CD4-positive, alpha-beta T cell (primary cell): ENCODE measurements at regions not wholly inside any gene's neighbourhood (a gene's known extent, or its start where the extent isn't known, plus 50 kb on each side); places are given as distances from the start of the nearest gene placed in this dataset.

Source experiments
- ATAC-seq: fragments of 200-7000 bp; cut with Tn5 transposase; one replicate; pipeline ENCODE4 v1.10.0; 2022; ENCODE audit warnings: mild to moderate bottlenecking; ENCODE audit not compliant: poor library complexity
- CTCF ChIA-PET: fragments of 350-600 bp; sonication (Branson Sonifier 250); formaldehyde crosslinking; loops from one replicate; lab custom pipeline; 2021; ENCODE audit warnings: antibody characterized with exemption, inconsistent platforms; lab: Charles Lee
- POLR2A ChIA-PET: fragments of 350-600 bp; sonication (Branson Sonifier 250); formaldehyde crosslinking; loops from one replicate; lab custom pipeline; 2021; ENCODE audit warnings: antibody characterized with exemption, inconsistent platforms; lab: Charles Lee
- DNase-seq, 14 experiments: peaks; one replicate each; pipeline ENCODE4 v3.0.0-alpha.2; 2013 to 2020; ENCODE audit warnings: mixed read lengths in 2 of 14
- H3K27ac ChIP-seq, 2 donors: one replicate each; pipeline versions ENCODE4 v1.5.1 to v1.7.0; 2013; ENCODE audit warnings: low read length in 2 of 2, low read depth in 1 of 2, mild to moderate bottlenecking in 1 of 2
- H3K27me3 ChIP-seq, 2 experiments: 1 replicate in 1 of 2; 2 replicates in 1 of 2; pipeline versions ENCODE4 v1.6.1 to v1.7.0; 2013; ENCODE audit warnings: low read length in 2 of 2, control low read depth in 1 of 2, mild to moderate bottlenecking in 1 of 2, moderate library complexity in 1 of 2; ENCODE audit not compliant: insufficient read depth in 2 of 2, control insufficient read depth in 1 of 2
- H3K36me3 ChIP-seq: one replicate; pipeline ENCODE4 v1.6.1; 2013; ENCODE audit warnings: low read length, control low read depth; ENCODE audit not compliant: insufficient read depth
- H3K4me1 ChIP-seq: one replicate; pipeline ENCODE4 v1.6.1; 2013; ENCODE audit warnings: low read length, control low read depth; ENCODE audit not compliant: insufficient read depth
- H3K4me3 ChIP-seq: one replicate; pipeline ENCODE4 v1.5.1; 2013; ENCODE audit warnings: mild to moderate bottlenecking, low read length, moderate library complexity
- H3K9me3 ChIP-seq, 2 experiments: 1 replicate in 1 of 2; 2 replicates in 1 of 2; pipeline versions ENCODE4 v1.6.1 to v1.7.0; 2013; ENCODE audit warnings: low read length in 2 of 2, mild to moderate bottlenecking in 2 of 2, control low read depth in 1 of 2, moderate library complexity in 1 of 2; ENCODE audit not compliant: control insufficient read depth in 1 of 2, insufficient read depth in 1 of 2
- H3K27ac Mint-ChIP-seq: one replicate; pipeline ENCODE4 v1.8.0; 2020; ENCODE audit warnings: mixed read lengths
- H3K27me3 Mint-ChIP-seq: one replicate; pipeline ENCODE4 v1.8.0; 2021; ENCODE audit warnings: mixed read lengths
- H3K36me3 Mint-ChIP-seq: one replicate; pipeline ENCODE4 v1.8.0; 2021; ENCODE audit warnings: low read depth, mixed read lengths
- H3K4me1 Mint-ChIP-seq: one replicate; pipeline ENCODE4 v1.8.0; 2021; ENCODE audit warnings: low read depth, mixed read lengths
- H3K4me3 Mint-ChIP-seq: one replicate; pipeline ENCODE4 v1.8.0; 2020; ENCODE audit warnings: mild to moderate bottlenecking, mixed read lengths
- H3K9me3 Mint-ChIP-seq: one replicate; pipeline ENCODE4 v1.8.0; 2020; ENCODE audit warnings: mixed read lengths
- CTCF ChIP-seq: fragments of 200-600 bp; IDR thresholded peaks from one replicate; pipeline ENCODE4 v1.8.0; 2022; ENCODE audit warnings: antibody characterized with exemption, mild to moderate bottlenecking
- intact Hi-C, 2 experiments: fragments of 100-400 bp; cut with DNase I in 1 of 2; cut with micrococcal nuclease in 1 of 2; formaldehyde crosslinking; loops; one replicate each; pipeline versions ENCODE4 v1.15.1 to v1.9.0; 2023 to 2025; cut with DNase I, micrococcal nuclease

- H3K27ac ChIP-seq = no peak overlapping the region
- no peak overlapping the region for H3K27ac Mint-ChIP-seq
- H3K36me3 Mint-ChIP-seq = no peaks in the 10 kb centered on the region
- ATAC-seq = no peak
- H3K9me3 Mint-ChIP-seq = no peaks in the 10 kb centered on the region
- intact Hi-C loops = loop anchor here in 1 of 2 experiments (5.0 kb wide), 1 partner anchor 172 kb away; the partner anchor contains the start of gene ZNF644
- CTCF ChIA-PET = interaction anchor here (1.1 kb wide), 1 partner anchor 9 kb away, joined by 3 read pairs; no protein-coding TSS in a partner anchor
- peaks cover 17% of the 10 kb centered on the region for H3K4me1 ChIP-seq
- H3K4me1 Mint-ChIP-seq = peaks cover 12% of the 10 kb centered on the region
- POLR2A ChIA-PET = no interaction called here
- TF ChIP-seq CTCF = no peak
- peak overlapping the region; percentile 85 for H3K4me3 Mint-ChIP-seq
- peak overlapping the region; percentile 66 for H3K4me3 ChIP-seq
- H3K27me3 Mint-ChIP-seq = peaks cover 80% of the 10 kb centered on the region
- peaks cover 16 to 56% of the 10 kb centered on the region in 2 experiments for H3K27me3 ChIP-seq
- H3K36me3 ChIP-seq = no peaks in the 10 kb centered on the region
- H3K9me3 ChIP-seq = no peaks in the 10 kb centered on the region
- peak in 4 of 14 experiments; percentile 1 to 30 (median 10) for DNase-seq
These were observed 133.2 kb upstream of the BARHL2 start for GRCh38 chr1:90850181-90850897.

DNA sequence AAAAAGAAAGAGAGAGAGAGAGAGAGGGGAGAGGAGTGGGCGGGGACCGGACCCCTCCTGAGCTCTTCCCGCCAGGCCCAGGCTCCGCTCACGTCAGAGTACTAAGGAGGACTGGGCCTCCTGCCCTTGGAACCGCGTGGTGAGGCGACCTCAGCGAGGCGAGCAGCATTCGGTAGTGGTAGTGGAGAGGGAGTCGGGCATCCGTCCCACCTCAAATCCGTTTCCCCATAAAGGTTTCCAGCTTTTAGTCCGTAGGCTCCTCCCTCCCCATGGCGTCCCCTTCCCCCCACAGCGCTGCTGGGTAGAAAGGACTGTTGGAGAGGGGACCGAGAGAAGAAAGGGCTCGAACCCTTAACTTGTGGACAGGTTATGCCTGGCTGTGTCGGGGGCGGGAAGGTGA, 124.4 kb upstream of the BARHL2 start:
- Histone ChIP-seq H3K27ac (no peak overlapping the region), H3K36me3 (no peaks in the 10 kb centered on the region), H3K9me3 (peaks cover 0 to 5% of the 10 kb centered on the region in 2 experiments), H3K4me1 (peaks cover 5% of the 10 kb centered on the region), H3K27me3 (peaks cover 60 to 80% of the 10 kb centered on the region in 2 experiments), H3K4me3 (no peak overlapping the region)
- ATAC-seq (no peak), DNase-seq (no peak)
- ChIA-PET CTCF (interaction anchor here (1.2 kb wide), 1 partner anchor 9 kb away, joined by 3 read pairs; no protein-coding TSS in a partner anchor), POLR2A (interaction anchor here (1.4 kb wide), 1 partner anchor 9 kb away, joined by 4 read pairs; no protein-coding TSS in a partner anchor)
- Mint-ChIP-seq H3K27ac (no peak overlapping the region), H3K36me3 (no peaks in the 10 kb centered on the region), H3K4me3 (no peak overlapping the region), H3K9me3 (no peaks in the 10 kb centered on the region), H3K27me3 (peaks cover 98% of the 10 kb centered on the region), H3K4me1 (peaks cover 12% of the 10 kb centered on the region)
- intact Hi-C loops = no loop called here
- TF ChIP-seq CTCF = no peak

DNA sequence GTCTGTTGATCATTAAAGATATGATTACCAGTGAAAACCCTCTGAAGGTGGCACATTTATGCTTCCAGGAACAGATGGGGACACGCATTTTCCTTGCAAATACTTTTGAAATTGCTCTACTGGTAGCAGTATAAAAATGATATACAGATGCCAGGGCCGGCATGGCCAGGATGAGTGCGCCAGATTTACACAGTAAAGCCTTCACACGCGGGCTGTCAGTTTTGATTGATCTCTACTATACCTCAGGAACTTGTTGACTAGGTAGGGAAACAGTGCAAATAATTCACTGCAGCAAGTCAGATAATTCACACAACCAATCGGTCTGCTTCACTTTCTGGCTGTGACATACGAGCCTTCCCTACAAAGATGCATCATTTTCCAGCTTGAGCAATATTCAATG, 123.2 kb upstream of the BARHL2 start:
- H3K27ac ChIP-seq = no peak overlapping the region
- H3K36me3 ChIP-seq = no peaks in the 10 kb centered on the region
- H3K9me3 ChIP-seq = peaks cover 0 to 14% of the 10 kb centered on the region in 2 experiments
- POLR2A ChIA-PET = no interaction called here
- ATAC-seq (no peak), DNase-seq (no peak)
- Mint-ChIP-seq H3K4me3 (no peak overlapping the region), H3K36me3 (no peaks in the 10 kb centered on the region), H3K27ac (no peak overlapping the region), H3K4me1 (peaks cover 15% of the 10 kb centered on the region), H3K27me3 (peaks cover 93% of the 10 kb centered on the region), H3K9me3 (no peaks in the 10 kb centered on the region)
- peaks cover 71 to 88% of the 10 kb centered on the region in 2 experiments for H3K27me3 ChIP-seq
- H3K4me3 ChIP-seq = no peak overlapping the region
- peaks cover 16% of the 10 kb centered on the region for H3K4me1 ChIP-seq
- TF ChIP-seq CTCF = no peak
- intact Hi-C loops = no loop called here
- CTCF ChIA-PET = no interaction called here
